BE2C (cell line): ENCODE measurements at regions not wholly inside any gene's neighbourhood (a gene's known extent, or its start where the extent isn't known, plus 50 kb on each side); places are given as distances from the start of the nearest gene placed in this dataset.
"Not testable (repeated sequence)": the region's sequence is repeated elsewhere in the genome, so short reads cannot be mapped to it uniquely, and the experiment has no call there.

ENCODE experiments used
- DNase-seq: peaks from one replicate; pipeline ENCODE4 v3.0.0-alpha.2; 2020
- H3K27me3 ChIP-seq: fragments of 250-450 bp; sonication (Bioruptor Pico); 2 replicates; pipeline ENCODE4 v1.5.1; 2020; ENCODE audit warnings: mild to moderate bottlenecking
- H3K36me3 ChIP-seq: fragments of 250-450 bp; sonication (Bioruptor Pico); 2 replicates; pipeline ENCODE4 v1.5.1; 2020; ENCODE audit warnings: mild to moderate bottlenecking
- H3K4me1 ChIP-seq: fragments of 250-450 bp; sonication (Bioruptor Pico); 2 replicates; pipeline ENCODE4 v1.5.1; 2020
- H3K4me3 ChIP-seq: 2 replicates; pipeline ENCODE4 v1.5.1; 2011; ENCODE audit warnings: low read depth, low read length
- H3K9me3 ChIP-seq: fragments of 250-450 bp; sonication (Bioruptor Pico); 2 replicates; pipeline ENCODE4 v1.5.1; 2020
- TF ChIP-seq, protein P1 (sequence below): IDR thresholded peaks from 2 replicates; pipeline ENCODE4 v1.5.1; 2012; ENCODE audit warnings: mild to moderate bottlenecking, low read depth, low read length

DNA sequence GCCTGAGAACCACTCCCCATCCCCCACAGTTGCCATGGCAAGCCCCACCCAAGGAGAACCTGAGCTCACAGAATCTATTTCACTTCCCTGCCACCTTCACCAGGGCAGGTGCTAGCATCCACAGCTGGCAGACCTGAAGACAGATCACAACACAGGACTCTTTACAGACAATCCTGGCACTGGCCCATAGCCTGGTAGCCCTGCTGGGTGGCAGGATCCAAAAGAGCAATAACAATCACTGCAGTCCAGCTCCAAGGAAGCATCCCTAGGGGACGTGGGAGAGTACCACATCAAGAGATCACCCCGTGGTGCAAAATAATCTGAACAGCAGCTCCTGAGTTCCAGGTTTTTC, 463.2 kb upstream of the PIK3R1 start:
- no peaks in the 10 kb centered on the region for H3K36me3 ChIP-seq
- no peak for DNase-seq
- H3K9me3 ChIP-seq = no peaks in the 10 kb centered on the region
- no peaks in the 10 kb centered on the region for H3K27me3 ChIP-seq
- H3K4me1 ChIP-seq = no peaks in the 10 kb centered on the region
- no peak overlapping the region for H3K4me3 ChIP-seq
- TF ChIP-seq, protein P1, sequence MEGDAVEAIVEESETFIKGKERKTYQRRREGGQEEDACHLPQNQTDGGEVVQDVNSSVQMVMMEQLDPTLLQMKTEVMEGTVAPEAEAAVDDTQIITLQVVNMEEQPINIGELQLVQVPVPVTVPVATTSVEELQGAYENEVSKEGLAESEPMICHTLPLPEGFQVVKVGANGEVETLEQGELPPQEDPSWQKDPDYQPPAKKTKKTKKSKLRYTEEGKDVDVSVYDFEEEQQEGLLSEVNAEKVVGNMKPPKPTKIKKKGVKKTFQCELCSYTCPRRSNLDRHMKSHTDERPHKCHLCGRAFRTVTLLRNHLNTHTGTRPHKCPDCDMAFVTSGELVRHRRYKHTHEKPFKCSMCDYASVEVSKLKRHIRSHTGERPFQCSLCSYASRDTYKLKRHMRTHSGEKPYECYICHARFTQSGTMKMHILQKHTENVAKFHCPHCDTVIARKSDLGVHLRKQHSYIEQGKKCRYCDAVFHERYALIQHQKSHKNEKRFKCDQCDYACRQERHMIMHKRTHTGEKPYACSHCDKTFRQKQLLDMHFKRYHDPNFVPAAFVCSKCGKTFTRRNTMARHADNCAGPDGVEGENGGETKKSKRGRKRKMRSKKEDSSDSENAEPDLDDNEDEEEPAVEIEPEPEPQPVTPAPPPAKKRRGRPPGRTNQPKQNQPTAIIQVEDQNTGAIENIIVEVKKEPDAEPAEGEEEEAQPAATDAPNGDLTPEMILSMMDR = no peak

DNA sequence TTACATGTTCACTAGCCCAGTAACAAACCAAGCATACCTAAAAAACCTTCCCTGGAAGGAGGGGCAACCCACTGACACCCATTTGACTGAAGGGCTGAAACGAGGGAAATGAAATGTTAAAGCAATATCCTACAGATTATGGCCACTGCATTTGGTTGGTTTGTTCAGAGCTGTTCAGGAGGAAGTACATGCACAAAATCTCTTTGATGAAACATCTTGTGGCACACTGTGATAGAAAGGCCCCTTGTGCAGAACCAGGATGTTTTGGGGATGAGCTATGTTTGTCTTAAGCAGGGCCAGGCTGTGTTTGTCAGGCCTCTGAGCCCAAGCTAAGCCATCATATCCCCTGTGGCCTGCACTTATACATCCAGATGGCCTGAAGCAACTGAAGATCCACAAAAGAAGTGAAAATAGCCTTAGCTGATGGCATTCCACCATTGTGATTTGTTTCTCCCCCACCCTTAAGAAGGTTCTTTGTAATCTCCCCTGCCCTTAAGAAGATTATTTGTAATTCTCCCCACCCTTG, 467.3 kb upstream of the PIK3R1 start:
- H3K27me3 ChIP-seq = no peaks in the 10 kb centered on the region
- TF ChIP-seq, protein P1 = no peak
- no peak overlapping the region for H3K4me3 ChIP-seq
- H3K9me3 ChIP-seq = no peaks in the 10 kb centered on the region
- H3K36me3 ChIP-seq = no peaks in the 10 kb centered on the region
- no peak for DNase-seq
- no peaks in the 10 kb centered on the region for H3K4me1 ChIP-seq

DNA sequence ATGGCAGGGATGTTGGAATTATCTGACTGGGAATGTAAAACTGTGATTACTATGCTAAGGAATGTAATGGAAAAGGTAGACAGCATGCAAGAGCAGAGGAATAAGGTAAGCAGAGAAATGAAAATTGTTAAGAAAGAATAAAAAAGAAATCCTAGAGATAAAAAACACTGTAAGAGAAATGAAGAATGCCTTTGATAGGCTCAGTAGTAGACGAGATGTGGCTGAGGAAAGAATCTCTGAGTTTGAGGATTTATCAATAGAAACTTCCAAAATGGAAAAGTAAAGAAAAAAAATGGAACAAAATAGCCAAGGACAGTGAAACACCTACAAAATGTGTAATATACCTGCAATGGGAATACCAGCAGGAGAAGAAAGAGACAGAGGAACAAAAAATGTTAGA, 468.5 kb upstream of the PIK3R1 start:
- Histone ChIP-seq H3K36me3 (no peaks in the 10 kb centered on the region), H3K4me1 (no peaks in the 10 kb centered on the region), H3K4me3 (no peak overlapping the region), H3K27me3 (no peaks in the 10 kb centered on the region), H3K9me3 (no peaks in the 10 kb centered on the region)
- DNase-seq = no peak
- TF ChIP-seq, protein P1 = no peak

GRCh38 chr5:67746608-67747007, 468.9 kb upstream of the PIK3R1 start:
- DNase-seq, H3K4me1 ChIP-seq: not testable (repeated sequence)

GRCh38 chr5:67746103-67746502, 469.5 kb upstream of the PIK3R1 start:
- no peak for DNase-seq
- Histone ChIP-seq H3K4me1 (no peaks in the 10 kb centered on the region), H3K27me3 (no peaks in the 10 kb centered on the region), H3K4me3 (no peak overlapping the region), H3K36me3 (no peaks in the 10 kb centered on the region), H3K9me3 (no peaks in the 10 kb centered on the region)
- TF ChIP-seq, protein P1 = no peak

More at GRCh38 chr5:67746608-67747007, 468.9 kb upstream of the PIK3R1 start:
- H3K27me3 ChIP-seq, H3K9me3 ChIP-seq, H3K36me3 ChIP-seq, H3K4me3 ChIP-seq: not testable (repeated sequence)

- no peaks in the 10 kb centered on the region for H3K36me3 ChIP-seq
- H3K4me3 ChIP-seq = no peak overlapping the region
- TF ChIP-seq, protein P1 = no peak
- H3K27me3 ChIP-seq = no peaks in the 10 kb centered on the region
- H3K9me3 ChIP-seq = no peaks in the 10 kb centered on the region
- no peak for DNase-seq
- H3K4me1 ChIP-seq = no peaks in the 10 kb centered on the region
Observed at GRCh38 chr5:67732921-67733320, 482.6 kb upstream of the PIK3R1 start.

DNA sequence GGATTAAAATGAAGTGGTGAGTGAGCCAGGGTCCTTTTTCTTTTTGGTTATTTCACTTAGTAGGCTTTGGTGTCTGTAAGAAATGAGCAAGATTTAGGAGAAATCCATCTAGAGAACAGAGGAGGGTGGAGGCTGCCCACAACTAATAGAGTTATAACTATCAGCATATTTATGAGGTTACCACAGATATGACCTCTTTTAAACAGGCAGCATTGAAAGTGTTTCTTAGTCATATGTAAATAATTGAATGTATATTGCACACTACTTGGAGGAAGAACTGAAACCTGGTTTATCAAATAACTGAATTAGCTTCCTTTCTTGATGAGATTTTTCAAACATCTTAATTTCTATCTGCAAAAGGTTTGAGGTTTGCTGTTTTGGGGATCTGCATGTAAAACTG, 483.1 kb upstream of the PIK3R1 start:
- no peak for DNase-seq
- TF ChIP-seq, protein P1 = no peak
- H3K4me1 ChIP-seq = no peaks in the 10 kb centered on the region
- no peaks in the 10 kb centered on the region for H3K9me3 ChIP-seq
- H3K27me3 ChIP-seq = no peaks in the 10 kb centered on the region
- H3K36me3 ChIP-seq = no peaks in the 10 kb centered on the region
- no peak overlapping the region for H3K4me3 ChIP-seq
